HUES6 (cell line): ENCODE measurements at regions not wholly inside any gene's neighbourhood (a gene's known extent, or its start where the extent isn't known, plus 50 kb on each side); places are given as distances from the start of the nearest gene placed in this dataset.
"Not testable (repeated sequence)": the region's sequence is repeated elsewhere in the genome, so short reads cannot be mapped to it uniquely, and the experiment has no call there.

Experiments
- H3K27ac ChIP-seq: 2 replicates; pipeline ENCODE4 v1.7.0; 2013; ENCODE audit warnings: low read depth, mild to moderate bottlenecking, low read length, inconsistent platforms
- H3K27me3 ChIP-seq: 2 replicates; pipeline ENCODE4 v1.6.1; 2013; ENCODE audit warnings: low read length; ENCODE audit not compliant: control insufficient read depth, insufficient read depth
- H3K36me3 ChIP-seq: 2 replicates; pipeline ENCODE4 v1.6.1; 2013; ENCODE audit warnings: low read length; ENCODE audit not compliant: control insufficient read depth, insufficient read depth
- H3K4me1 ChIP-seq: 2 replicates; pipeline ENCODE4 v1.6.1; 2013; ENCODE audit warnings: low read length; ENCODE audit not compliant: control insufficient read depth, insufficient read depth
- H3K4me3 ChIP-seq: 2 replicates; pipeline ENCODE4 v1.5.1; 2013; ENCODE audit warnings: low read depth, low read length
- H3K9ac ChIP-seq: one replicate; pipeline ENCODE4 v1.6.1; 2013; ENCODE audit warnings: mild to moderate bottlenecking, low read length
- H3K9me3 ChIP-seq: 2 replicates; pipeline ENCODE4 v1.6.1; 2013; ENCODE audit warnings: low read depth, low read length; ENCODE audit not compliant: control insufficient read depth, insufficient read depth

DNA sequence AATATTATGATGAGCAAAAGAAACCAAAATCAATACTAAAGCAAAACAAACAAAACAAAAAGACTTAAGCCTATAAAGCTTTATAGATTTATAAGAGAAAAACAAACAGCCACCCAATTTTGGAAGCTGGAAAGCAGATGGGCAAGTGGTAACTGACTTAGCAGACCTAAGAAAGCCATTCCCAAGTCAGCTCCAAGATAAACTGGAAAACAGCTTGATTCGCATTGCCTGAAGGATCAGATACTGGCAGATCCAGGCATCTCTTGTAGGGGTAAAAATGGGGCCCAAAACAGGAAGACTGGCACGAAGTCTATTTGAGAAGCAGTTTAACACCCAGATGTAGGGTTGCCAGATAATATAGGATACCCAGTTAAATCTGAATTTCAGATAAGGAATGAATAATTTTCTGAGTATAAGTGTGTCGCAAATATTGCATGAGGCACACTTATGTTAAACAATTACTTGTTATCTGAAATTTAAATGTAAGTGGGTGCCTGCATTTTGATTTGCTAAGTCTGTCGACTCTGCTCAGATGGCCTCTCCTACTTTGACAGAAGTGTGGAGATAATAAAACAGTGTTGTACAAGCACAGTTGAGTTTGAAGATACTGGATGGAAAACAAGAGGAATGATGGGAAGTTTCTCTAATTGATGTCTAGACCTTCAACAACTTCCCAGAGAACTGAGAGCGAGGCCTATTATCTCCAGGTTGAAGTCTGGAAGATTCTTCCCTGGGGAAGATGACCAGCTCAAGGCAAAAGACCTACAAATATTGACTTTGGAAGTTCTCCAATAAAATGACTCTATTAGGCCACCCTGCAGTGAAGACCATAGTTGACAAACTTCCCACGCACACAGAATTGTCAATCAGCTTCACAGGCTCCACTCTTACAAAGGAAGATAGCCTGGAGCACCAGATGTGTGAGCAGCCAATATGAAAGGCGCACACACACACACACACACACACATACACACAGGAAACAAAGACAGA, 113.4 kb downstream of the FAM50B start:
- Histone ChIP-seq H3K4me1 (no peaks in the 10 kb centered on the region), H3K9ac (no peak overlapping the region), H3K36me3 (no peaks in the 10 kb centered on the region), H3K9me3 (no peaks in the 10 kb centered on the region), H3K27ac (no peak overlapping the region), H3K4me3 (no peak overlapping the region), H3K27me3 (no peaks in the 10 kb centered on the region)

GRCh38 chr6:3963426-3963825, 114.3 kb downstream of the FAM50B start:
- Histone ChIP-seq H3K4me1 (no peaks in the 10 kb centered on the region), H3K27me3 (no peaks in the 10 kb centered on the region), H3K4me3 (no peak overlapping the region), H3K27ac (no peak overlapping the region), H3K9me3 (no peaks in the 10 kb centered on the region), H3K36me3 (no peaks in the 10 kb centered on the region), H3K9ac (no peak overlapping the region)

DNA sequence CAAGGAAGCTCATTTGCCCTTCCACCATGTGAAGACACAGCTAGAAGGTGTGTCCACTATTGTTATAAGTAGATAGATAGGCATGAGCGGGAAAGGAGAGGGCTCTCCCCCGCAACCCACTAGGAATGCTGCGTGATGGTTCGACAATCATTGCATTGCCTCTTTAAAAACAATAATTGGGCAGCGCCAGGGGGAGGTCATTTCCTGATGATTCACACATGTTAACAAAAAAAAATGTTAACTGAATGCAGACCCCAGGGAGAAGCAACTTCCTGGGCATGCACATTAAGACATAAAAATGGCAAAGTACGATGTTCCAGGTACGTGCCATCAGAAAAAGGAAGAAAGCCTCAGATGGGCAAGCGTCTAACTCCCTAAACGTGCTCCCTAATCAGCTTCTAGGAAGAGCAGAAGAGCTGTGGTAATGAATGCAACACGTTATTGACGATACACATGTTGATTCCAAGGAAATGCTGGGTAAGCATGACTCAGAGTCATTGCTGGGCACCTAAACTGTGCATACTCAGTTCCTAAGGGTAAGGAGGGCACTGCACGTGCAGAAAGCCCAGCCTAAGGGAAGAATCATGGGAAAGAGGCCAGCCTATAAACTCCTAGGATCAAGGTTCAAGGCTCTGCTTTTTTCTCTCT, 113.7 kb downstream of the FAM217A start:
- H3K36me3 ChIP-seq = no peaks in the 10 kb centered on the region
- H3K27me3 ChIP-seq = no peaks in the 10 kb centered on the region
- H3K4me3 ChIP-seq = no peak overlapping the region
- H3K27ac ChIP-seq = no peak overlapping the region
- no peak overlapping the region for H3K9ac ChIP-seq
- H3K9me3 ChIP-seq = no peaks in the 10 kb centered on the region
- no peaks in the 10 kb centered on the region for H3K4me1 ChIP-seq

DNA sequence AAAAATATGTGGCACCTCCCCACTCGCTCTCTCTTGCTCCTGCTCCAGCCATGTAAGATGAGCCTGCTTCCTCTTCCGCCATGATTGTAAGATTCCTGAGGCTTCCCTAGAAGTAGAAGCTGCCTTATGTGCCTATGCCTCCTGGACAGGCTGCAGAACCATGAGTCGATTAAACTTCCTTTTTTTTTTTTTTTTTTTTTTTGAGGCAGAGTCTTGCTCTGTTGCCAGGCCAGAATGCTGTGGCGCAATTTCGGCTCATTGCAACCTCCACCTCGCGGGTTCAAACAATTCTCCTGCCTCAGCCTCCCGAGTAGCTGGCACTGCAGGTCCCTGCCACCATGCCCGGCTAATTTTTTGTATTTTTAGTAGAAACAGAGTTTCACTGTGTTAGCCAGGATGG, 112.5 kb downstream of the FAM217A start:
- Histone ChIP-seq H3K9ac (no peak overlapping the region), H3K36me3 (no peaks in the 10 kb centered on the region), H3K4me1 (no peaks in the 10 kb centered on the region), H3K9me3 (no peaks in the 10 kb centered on the region), H3K4me3 (no peak overlapping the region), H3K27me3 (no peaks in the 10 kb centered on the region), H3K27ac (no peak overlapping the region)

- no peaks in the 10 kb centered on the region for H3K36me3 ChIP-seq
- no peak overlapping the region for H3K4me3 ChIP-seq
- H3K4me1 ChIP-seq = no peaks in the 10 kb centered on the region
- H3K9me3 ChIP-seq = no peaks in the 10 kb centered on the region
- H3K27me3 ChIP-seq = no peaks in the 10 kb centered on the region
- H3K9ac ChIP-seq = no peak overlapping the region
- no peak overlapping the region for H3K27ac ChIP-seq
Observed at GRCh38 chr6:3970097-3970496, 108.8 kb downstream of the FAM217A start.

- H3K9me3 ChIP-seq, H3K27me3 ChIP-seq, H3K36me3 ChIP-seq, H3K4me3 ChIP-seq, H3K4me1 ChIP-seq, H3K9ac ChIP-seq, H3K27ac ChIP-seq: not testable (repeated sequence)
Observed at GRCh38 chr6:3973152-3973551, 105.8 kb downstream of the FAM217A start.

GRCh38 chr6:3977875-3978711, 100.8 kb downstream of the FAM217A start:
- Histone ChIP-seq H3K36me3 (no peaks in the 10 kb centered on the region), H3K27me3 (no peaks in the 10 kb centered on the region), H3K4me1 (no peaks in the 10 kb centered on the region), H3K27ac (no peak overlapping the region), H3K4me3 (no peak overlapping the region), H3K9me3 (no peaks in the 10 kb centered on the region), H3K9ac (no peak overlapping the region)

- H3K9me3 ChIP-seq, H3K4me1 ChIP-seq, H3K4me3 ChIP-seq, H3K27ac ChIP-seq, H3K9ac ChIP-seq, H3K27me3 ChIP-seq, H3K36me3 ChIP-seq: not testable (repeated sequence)
Observed at GRCh38 chr6:3978966-3979365, 100.0 kb downstream of the FAM217A start.

DNA sequence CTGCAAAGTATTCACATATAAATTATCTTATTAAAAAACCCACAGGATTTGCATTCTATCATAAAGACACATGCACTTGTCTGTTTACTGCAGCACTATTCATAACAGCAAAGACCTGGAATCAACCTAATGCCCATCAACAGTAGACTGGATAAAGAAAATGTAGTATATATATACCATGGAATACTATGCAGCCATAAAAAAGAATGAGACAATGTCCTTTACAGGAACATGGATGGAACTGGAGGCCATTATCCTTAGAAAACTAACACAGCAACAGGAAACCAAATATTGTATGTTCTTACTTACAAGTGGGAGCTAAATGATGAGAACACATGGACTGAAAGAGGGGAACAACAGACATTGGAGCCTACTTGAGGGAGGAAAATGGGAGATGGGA, 97.0 kb downstream of the FAM217A start:
- Histone ChIP-seq H3K9me3 (no peaks in the 10 kb centered on the region), H3K27ac (no peak overlapping the region), H3K9ac (no peak overlapping the region), H3K4me3 (no peak overlapping the region), H3K27me3 (no peaks in the 10 kb centered on the region), H3K36me3 (no peaks in the 10 kb centered on the region; the same call in 1 of the 2 replicates), H3K4me1 (peaks cover 12% of the 10 kb centered on the region)

DNA sequence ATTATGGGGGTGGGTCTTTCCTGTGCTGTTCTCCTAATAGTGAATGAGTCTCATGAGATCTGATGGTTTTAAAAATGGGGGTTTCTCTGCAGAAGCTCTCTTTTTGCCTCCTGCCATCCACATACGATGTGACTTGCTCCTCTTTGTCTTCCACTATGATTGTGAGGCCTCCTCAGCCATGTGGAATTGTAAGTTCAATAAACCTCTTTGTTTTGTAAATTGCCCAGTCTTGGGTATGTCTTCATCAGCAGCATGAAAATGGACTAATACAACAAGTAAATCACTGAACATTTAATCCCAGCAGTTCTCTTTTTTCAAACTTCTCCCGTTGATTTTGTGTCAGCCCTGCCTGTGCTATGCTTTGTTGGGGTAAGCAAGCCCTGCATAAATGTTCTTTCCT, 95.2 kb downstream of the FAM217A start:
- Histone ChIP-seq H3K4me1 (peaks cover 23% of the 10 kb centered on the region), H3K27me3 (no peaks in the 10 kb centered on the region), H3K36me3 (no peaks in the 10 kb centered on the region; the same call in 1 of the 2 replicates), H3K9ac (no peak overlapping the region), H3K27ac (no peak overlapping the region), H3K4me3 (no peak overlapping the region), H3K9me3 (no peaks in the 10 kb centered on the region)
